NCI-H146 (cell line): ENCODE measurements at regions not wholly inside any gene's neighbourhood (a gene's known extent, or its start where the extent isn't known, plus 50 kb on each side); places are given as distances from the start of the nearest gene placed in this dataset.

Source experiments
- DNase-seq: peaks from one replicate; lab custom pipeline; 2025; lab: John Stamatoyannopoulos, UW

DNA sequence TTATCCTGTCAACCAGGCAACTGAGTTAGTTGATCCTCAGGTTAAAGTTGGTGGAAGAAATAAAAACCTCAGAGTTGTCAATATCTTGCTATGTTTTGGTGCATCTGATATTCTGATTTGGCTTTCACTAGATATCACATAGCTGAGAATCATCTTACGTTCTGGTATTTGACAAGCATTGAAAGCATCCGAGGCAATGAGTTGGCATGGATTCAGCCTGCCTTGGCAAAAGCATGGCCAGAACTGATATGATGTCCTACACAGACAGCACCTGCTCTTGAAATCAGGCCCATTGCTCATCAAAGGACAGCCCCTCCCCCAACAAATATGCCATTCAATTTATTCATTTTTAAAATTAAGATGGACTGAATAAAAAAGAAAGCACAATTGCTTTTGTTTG, 320.7 kb upstream of the ATP2B1 start:
- DNase-seq, result no peak

DNA sequence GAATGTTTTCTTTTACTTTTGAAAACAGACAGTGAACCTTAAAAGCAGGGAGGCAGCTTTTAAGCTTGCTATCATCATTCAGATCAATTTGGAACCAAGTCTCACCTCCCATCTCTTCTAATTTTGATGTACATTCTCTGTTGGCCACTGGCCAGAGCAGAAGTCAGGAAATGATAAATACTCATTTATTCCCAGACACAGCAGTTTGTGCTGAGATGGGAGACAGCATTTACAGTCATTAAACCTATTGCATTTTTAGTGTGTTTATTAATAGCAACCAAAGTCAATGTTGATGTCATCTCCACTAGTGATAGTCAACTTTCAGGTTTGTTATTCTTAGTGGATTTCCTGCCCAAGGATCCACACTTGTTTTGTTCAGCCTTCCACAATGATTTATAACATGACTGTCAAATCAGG, 320.0 kb upstream of the ATP2B1 start:
- DNase-seq, result no peak

DNA sequence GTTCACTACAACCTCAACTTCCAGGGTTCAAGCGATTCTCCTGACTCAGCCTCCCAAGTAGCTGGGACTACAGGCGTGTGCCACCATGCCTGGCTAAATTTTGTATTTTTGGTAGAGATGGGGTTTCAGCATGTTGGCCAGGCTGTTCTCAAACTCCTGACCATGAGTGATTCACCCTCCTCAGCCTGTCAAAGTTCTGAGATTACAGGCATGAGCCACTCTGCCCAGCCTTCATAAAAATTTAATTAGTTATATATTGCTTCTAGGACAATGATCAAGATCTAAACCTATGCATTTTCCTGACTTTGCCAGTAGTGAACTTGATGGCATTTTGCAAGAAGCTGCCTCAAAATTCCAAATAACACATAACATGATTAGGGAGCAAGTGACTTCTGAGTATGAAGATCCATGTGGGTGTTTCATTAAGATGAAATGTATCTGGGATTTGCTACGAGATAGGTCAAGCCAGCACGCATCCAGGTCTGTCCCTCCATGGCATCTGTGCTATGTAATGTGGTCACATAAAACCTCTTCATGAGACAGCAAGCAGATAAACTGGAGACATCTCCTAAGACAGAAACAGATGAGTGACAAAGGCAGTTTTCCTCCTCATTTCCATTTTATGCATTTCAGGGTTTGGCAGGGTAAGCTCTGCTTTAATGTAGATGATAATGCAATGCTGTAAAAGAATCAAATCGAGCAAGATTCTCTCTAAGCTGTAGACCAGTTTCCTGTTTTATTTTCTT, 319.4 kb upstream of the ATP2B1 start:
- DNase-seq, result no peak

DNA sequence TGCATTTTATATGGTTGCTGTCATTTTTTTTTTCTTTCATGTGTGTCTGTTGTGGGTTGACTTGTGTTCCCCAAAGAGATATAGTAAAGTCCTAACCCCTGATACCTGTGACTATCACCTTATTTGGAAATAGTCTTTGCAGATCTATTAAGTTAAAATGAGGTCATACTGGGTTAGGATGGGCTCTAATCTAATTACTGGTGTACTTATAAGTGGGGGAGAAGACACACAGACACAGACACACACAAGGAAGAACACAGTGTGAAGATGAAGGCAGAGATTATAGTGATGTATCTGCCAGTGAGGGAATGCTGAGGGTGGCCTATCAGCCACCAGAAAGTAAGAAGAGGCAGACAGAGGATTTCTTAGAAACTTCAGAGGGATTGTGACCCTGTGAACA, 318.4 kb upstream of the ATP2B1 start:
- DNase-seq, result no peak

DNA sequence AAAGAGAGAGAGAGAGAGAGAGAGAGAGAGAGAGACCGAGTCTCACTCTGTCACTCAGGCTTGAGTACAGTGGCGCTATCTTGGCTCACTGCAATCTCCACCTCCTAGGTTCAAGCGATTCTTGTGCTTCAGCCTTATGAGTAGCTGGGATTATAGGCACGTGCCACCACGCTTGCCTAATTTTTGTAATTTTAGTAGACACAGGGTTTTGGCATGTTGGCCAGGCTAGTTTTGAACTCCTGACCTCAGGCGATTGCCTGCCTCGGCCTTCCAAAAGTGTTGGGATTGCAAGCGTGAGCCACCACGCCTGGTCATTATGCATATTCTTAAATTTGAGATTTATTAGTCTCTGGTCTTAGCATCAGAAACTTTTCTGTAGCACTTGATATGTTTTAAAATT, 317.9 kb upstream of the ATP2B1 start:
- no peak for DNase-seq

DNA sequence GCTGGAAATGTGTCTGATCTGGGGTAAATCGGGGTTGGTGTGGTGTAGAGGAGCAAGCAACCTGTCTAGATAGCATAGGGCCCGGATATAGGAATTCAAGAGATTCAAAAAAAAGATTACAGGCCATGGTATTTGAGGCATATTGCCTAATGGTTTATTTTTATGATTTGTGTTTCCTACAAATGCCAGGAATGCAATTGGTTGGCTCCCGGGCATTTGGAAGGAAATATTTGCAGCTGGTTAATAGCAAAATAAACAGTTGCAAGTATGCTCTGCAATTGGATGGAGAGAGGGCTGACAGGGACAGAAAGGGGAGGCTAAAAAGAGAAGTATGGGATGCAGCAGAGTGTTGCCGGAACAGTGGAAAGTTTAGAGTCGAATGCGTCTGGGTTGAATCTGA, 315.6 kb upstream of the ATP2B1 start:
- DNase-seq, result no peak

DNA sequence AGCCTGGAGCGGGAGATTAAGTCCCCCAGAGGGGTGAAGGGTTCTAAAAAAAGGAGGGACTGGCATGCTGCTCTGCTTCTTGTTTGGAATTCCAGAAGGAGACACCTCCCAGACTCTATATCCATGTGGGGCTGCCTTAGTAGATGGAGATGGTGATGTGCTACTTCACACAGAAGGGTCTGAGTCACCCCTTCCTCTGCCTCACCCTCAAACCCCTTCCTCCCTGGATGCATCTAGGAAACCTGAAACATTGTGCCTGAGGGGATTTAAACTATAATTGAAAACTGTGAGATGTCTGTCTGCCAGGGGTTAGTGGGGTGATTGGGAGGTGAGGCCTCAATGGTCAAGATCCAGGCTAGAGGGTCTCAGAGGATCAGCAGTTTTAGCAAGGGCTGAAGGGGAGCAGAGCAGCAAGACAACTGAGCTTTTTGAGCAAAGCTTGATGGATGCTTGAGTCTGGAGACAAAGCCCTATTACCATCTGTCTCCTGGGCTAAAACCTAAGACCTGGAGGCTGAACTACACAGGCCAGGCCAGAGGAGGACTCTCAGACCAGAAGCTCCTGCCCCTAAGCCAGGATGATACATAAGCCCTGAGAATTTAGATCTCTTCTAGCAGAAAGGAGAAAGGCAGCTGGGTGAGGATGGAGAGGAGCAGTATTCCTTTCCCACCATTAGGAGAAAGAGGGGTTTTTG, 314.7 kb upstream of the ATP2B1 start:
- no peak for DNase-seq

DNA sequence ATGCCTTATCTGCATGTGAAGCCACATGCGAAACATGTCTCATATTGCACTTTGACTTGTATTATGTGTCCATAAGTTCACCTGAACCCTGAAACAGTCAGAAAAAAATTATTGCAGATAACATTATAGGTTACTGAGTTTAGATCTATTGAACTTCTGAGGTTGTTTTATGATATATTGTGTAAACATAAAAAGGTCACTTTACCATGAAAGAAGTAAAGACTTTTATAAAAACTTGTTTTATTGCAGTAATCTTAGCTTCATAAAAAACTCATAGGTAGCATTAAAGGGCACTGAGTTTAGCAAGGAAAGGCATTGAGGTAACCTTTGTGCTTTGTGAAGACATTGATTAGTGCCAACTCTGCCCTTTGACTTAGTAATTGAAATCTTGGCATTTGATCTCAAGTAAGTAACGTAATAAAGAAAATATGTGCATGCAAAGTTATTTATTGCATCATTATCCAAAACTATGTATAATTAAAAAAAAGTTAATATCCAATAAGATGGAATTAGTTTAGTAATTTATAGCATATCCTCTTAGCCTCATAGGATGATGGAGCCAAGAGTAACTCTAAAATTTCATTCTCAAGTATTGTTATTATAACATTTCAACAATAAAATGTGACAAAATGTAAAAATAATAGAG, 313.3 kb upstream of the ATP2B1 start:
- no peak for DNase-seq

DNA sequence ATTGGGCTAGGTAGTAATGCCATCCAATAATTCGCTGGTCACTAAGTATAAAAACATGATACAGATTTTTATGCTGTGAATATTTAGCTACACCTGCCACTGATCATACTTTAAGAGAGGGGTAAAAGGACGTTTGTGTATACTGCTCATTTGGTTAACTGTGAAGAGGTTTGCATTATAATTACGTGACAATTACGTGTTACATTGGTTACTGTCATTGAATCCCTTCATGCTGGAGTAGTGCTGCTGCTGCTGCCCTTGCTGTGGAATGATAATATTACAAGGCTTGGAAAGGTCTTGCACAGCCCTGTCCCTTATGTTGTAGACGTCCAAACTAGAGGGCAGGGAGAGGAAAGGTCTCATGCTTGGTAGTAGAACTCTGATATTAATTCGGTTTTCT, 312.2 kb upstream of the ATP2B1 start:
- DNase-seq, result no peak

DNA sequence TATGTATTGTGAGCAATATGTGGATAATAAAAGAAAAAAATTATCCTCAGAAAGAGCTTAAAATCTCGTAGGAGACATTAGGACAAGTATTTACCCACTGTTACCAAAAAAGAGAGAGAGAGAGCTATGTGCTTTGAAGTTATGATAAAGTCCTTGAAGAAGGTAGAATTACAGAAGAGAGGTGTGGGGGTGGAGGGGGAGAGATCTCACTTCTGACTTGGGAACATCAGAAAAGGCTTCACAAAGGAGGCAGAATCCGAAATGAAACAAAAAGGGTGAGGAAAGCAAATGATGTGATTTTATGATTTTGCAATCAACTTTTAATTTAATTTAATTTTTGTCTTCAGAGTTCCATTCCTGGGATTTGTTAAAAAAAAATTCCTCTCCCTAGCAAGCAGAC, 311.8 kb upstream of the ATP2B1 start:
- DNase-seq, result no peak

DNA sequence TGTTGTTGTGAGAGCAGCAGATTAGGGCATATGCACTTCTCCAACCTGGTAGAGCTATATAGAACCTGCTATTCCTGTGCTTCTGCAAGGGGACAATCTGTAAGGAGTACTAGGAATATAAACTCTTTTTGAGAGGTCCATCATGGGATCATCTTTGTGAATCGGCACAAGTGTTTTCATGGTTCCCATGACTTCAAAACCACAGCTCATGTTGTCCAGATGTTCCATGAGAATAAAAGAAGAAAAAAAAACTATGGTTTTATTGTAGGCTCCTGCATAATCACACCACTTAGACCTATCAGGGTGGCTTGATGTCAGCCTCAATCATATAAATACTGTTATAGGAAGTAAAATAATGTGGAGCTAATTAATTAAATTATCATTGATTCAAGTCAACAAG, 311.4 kb upstream of the ATP2B1 start:
- DNase-seq, result no peak

DNA sequence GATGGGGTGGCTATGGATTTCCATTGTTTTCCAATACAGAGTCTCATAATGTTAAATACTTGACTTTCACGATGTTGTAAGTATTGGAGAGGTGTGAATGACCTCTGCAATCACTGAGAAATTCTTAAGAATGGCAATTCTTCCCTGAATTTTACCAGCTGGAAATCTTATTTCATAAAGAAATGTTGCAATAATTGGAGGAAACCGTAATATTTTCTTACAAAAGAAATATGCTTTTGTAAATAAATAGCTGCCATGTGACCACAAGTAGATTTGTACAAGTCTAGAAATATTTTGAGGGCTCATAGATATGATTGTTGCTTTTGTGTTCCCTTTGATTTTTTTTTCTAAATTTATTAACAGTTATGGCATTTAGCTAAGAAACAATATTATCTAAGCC, 308.7 kb upstream of the ATP2B1 start:
- DNase-seq, result no peak

DNA sequence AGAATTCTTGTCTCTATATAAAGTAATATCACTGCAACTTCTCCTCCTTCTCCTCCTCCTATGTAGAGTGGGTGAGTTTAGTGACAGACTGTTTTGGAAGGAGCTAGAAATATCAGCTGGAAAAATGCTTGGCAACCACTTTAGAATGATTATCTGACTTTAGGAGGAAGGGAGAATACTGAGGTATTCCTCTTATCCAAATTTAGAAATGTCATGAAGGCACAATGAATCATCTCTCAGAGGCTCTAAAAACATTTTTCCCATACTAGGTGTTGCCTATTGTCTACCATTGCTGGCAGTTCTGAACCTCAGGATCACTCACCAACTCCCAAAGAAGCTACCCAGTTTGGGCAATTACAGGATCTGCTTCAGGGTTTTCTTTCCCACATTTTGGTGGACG, 306.6 kb upstream of the ATP2B1 start:
- DNase-seq, result no peak

DNA sequence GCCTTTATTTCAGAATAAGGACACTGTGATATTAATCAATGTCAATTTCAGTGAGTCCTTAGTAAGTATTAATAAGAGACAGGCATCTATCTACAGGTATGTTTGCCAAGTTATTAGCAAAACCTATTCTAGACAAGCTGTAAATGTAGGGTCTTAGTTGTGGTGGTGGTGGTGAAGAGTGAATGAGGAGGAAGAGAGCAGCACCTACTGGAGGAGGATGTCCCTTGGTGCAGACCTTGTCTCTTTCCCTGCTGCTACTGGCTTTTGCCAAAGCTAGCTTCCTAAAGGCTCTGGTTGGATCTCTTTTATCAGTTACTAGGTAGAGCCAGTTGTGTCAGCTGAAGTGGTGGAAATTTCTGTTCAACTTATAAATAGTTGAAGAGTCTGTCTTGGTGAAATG, 304.8 kb upstream of the ATP2B1 start:
- DNase-seq, result no peak

DNA sequence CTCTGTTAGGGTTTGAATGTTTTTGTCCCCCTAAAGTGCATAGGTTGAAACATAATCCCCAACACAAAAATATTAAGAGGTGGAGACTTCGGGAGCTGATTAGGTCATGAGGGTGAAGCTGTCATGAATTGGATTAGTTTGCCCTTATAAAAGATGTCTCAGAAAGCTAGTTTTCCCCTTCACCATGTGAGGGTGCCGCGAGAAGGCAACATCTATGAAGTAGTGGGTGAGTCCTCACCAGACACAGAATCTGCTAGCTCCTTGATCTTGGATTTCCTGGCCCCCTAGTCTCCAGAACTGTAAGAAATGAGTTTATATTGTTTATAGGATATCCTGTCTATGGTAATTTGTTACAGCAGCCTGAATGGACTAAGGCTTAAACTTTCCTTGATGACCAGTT, 301.5 kb upstream of the ATP2B1 start:
- no peak for DNase-seq

DNA sequence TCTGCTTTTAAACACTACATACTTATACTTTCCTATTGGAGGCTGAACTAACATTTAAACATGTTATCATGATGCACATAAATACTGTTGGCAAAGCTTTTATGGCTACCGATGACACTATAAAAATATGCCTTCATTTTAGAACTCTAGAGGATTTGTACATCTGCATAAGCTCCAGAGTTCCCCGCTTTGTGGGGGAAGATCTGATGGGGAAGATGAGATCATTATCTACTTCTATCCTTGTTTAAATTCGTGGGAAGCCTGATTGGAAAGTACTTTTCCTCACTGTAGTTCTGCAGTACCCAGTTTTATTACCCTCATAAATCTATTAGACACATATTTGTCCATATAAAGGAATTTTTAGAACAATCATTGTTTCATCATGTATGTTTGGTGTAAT, 299.6 kb upstream of the ATP2B1 start:
- DNase-seq, result no peak

DNA sequence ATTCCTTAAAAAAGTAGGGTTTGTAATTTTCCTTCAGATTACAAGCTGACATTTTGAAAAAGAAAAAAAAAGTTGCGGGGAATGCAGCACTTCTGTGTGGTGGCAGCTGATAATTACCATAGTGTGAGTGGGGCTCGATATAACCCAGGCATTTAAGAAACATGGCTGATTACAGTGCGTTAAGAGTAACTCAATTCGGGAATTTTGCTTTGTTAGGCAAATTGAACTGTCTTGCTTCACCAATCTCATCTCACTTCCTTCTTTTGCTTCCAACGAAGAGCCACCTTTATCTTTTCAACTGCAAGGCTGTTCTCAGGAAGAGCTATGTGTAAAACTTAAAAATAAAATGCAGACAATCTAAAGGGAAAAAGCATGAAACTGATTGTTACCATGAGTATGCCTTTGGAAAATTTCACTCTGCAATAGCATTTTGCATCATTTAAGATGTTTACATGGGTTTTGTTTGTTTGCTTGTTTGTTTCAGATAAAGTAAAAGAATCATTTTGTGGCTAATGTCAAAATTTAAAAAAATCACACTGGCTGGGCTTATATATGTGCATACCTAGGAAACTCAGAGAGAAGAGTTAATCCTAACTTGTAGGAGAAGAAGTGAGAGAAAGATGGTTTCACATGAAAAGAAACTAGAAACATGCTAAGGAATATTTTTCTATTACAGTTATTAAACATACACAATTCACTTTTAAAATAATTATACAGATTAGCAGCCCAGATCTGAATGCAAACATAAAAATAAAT, 295.9 kb upstream of the ATP2B1 start:
- DNase-seq, result no peak

DNA sequence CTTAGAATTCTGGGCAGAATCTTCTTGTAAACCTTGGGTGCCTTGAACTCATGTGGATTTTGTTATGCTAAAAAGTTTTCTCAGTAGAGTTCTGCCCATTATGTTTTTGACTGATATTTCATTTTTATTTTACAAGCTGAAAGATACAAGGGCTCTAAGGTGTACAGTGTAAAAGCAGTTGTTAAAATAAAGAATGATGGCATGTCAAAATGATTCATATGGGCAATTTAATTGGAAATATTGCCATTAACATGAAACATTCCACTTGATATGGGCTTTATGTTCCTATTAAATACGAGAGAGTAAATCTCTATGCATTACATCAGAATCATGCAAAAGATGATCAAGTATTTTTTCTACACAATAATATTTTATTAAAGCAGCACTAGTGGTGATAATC, 295.1 kb upstream of the ATP2B1 start:
- DNase-seq, result no peak

DNA sequence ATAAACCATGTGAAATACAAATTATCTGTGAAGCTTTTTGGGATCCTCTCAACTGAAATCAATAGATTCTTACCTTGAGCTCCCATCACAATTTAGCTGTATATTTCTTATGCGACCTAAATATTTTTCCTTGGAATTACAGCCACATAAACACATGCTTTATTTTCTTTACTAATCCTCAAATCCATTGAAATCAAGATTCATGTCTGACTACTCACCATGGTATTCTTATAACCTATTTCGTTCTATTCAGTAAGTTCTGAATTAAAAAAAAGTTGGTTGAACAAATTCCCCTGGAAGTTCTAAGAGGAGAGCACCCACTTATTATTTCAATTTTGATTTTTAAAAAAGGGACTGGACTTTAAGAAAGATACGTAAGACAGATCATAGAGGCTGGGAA, 292.1 kb upstream of the ATP2B1 start:
- DNase-seq, result no peak

DNA sequence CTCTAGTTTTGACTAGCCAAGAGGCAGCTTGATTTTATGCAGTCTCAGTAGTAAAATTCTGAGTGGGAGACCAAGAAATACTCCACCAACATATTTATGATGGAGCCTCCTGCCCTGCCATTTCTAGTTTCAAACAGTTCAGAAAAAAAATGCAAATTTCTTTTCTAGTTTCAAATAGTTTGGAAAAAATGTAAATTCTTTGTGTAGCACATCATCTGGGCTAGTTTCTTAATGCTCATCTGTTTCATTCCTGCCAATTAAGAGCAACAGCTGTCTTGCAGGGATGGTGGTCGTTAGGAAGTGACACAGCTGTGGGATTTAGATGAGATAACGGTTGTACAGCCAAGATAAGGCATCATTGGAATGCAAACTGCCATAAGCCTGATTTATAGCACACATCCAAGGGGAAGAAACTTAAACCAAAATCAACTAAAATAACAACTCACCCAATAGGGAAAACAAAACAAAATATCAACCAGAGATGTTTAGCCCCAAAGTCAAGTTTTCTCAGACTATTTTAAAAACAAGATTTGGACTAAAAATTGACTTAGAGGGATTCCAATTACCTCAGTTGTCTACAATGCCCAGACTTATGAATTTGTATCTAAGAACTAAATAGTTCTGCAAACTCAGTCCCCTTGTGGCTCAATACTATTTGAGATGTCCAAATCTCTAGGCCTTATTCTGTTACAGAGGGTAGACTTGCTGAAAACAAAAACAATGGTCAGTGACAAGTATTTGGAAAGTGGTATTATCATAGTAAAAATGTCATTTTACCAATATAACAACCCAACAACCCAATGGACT, 291.3 kb upstream of the ATP2B1 start:
- no peak for DNase-seq

DNA sequence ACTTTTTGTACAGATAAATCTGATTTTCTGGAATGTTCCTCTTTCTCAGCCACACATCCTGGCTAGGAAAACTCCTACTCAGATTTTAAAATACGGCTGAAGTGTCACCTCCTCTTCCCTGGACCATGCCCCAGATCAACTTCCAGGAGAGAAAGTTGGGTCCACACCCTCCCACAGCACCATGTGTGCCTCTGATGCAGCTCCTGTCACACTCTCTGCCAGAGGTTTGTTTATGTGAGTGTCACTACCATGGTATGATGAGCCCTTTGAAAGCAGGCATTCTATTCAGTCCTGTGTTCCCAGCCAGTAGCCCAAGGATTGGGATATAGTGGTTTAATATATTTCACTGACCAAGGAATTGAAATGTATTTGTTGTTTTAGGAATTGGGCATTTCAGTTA, 287.2 kb upstream of the ATP2B1 start:
- DNase-seq, result no peak

DNA sequence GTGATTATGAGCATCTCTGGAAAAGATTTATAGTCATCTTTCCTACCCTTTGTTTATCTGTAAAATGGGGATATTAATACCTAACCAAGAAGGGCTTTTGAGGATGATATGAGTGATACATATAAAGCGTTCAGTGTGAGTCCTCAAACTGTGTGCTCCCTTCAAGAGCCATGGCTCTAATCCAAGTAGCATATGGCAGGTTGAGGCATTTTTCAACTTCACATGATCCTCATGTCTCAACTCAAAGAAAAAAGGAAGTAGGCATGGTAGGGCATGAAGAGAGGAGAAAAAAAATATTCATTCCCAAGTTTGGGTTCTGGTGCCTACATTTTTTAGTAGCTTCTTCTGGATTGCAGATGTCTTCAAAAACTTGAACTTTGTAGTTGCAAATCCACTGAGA, 286.3 kb upstream of the ATP2B1 start:
- DNase-seq, result no peak
